ENCODE measurements at regions not wholly inside any gene's neighbourhood (a gene's known extent, or its start where the extent isn't known, plus 50 kb on each side); places are given as distances from the start of the nearest gene placed in this dataset.

GRCh38 chrX:42967681-42968300, 189.8 kb upstream of the PPP1R2C start (continued):
- TF ChIP-seq USF2 (IDR thresholded peaks at IDR 0.05; ENCODE audit: low read length) (no peak), CTBP2 (IDR thresholded peaks at IDR 0.05; ENCODE audit: borderline replicate concordance, insufficient read depth, insufficient read length, low read length) (no peak), HDAC6 (IDR thresholded peaks at IDR 0.05; ENCODE audit: low read depth, low read length) (no peak), CEBPB (IDR thresholded peaks at IDR 0.05; ENCODE audit: low read depth, low read length) (no peak), TCF12 (IDR thresholded peaks at IDR 0.05; ENCODE audit: low read depth, low read length) (no peak), KDM5A (IDR thresholded peaks at IDR 0.05; ENCODE audit: low read length) (no peak), RAD21 (IDR thresholded peaks at IDR 0.05 in 1 of 2, conservative IDR thresholded peaks at IDR 0.05 in 1 of 2; ENCODE audit: low read depth in 2 of 2, low read length in 2 of 2) (no peak)
